ENCODE measurements at regions not wholly inside any gene's neighbourhood (a gene's known extent, or its start where the extent isn't known, plus 50 kb on each side); places are given as distances from the start of the nearest gene placed in this dataset.
A peak's percentile ranks its signal among the peaks of the same experiment; 100 is the strongest.

DNA sequence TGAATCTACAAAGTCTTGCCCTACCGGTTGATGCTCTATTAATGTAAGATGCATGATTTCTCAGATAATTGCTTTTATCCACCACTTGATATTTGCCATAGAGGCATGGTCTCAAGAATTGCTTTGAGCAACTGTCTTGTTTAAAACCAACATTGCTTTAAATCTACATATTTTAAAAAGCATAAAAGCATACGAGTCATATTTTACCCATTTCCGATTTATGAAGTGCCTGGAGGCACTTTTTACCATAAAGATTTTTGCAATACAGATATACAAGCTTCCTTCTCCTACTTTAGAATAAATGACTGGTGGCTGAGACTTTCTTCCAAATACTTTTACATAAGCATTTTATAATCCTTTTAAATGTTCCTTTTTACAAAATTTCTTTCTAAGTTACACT is 517.6 kb downstream of the TXNL1 start:
- TF ChIP-seq POLR2AphosphoS5 (IDR thresholded peaks at IDR 0.05; ENCODE audit: borderline replicate concordance, low read depth, low read length) (peak; percentile 46; the same call in 1 of the 2 replicates), EZH2 (IDR thresholded peaks at IDR 0.05) (no peak), FOXP2 (optimal IDR thresholded peaks at IDR 0.05; ENCODE audit: control extremely low read depth, extremely low read length, insufficient read depth) (no peak)

Measured in SK-N-MC (cell line).